ENCODE measurements at regions not wholly inside any gene's neighbourhood (a gene's known extent, or its start where the extent isn't known, plus 50 kb on each side); places are given as distances from the start of the nearest gene placed in this dataset.
A peak's percentile ranks its signal among the peaks of the same experiment; 100 is the strongest.

DNA sequence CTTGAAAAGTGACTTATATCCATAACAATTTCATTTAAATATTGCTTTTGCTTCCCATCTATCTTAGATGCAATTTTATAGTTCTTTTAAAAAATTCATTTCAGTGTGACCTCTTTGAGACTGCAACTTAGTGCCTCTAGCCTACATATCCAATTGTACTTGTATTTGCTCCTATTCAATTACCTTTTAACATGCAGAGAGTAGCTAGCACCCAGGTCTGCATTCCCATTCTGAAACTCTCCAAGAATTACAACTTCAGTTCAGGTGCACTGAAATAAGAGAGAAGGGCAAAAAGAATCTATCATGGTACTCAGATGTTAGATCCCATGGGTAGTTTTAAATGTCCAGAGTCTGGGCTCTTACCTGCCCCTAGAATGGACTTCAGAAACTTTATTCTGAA is 765.4 kb upstream of the SLC35B3 start:
- no peak for DNase-seq (ENCODE audit: low read depth)

- DNase-seq (ENCODE audit: low read depth), result no peak
These were observed 762.4 kb upstream of the SLC35B3 start for GRCh38 chr6:9197726-9198125.

DNA sequence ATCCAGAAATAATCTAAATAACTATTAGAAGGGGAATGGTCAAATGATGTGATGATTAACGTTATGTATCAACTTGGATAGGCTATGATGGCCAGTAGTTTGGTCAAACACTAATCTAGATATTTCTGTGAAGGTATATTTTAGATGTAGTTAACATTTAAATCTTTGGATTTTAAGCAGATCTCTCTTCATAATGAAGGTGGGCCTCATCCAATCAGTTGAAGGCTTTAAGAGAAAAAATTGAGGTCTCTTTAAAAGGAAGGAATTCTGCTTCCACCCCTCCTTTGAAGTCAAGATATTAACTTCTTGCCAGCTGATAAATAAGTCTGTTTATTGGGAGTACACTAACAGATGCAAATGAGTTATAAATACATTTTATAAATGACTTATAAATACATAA is 760.0 kb upstream of the SLC35B3 start:
- no peak for DNase-seq (ENCODE audit: low read depth)

- no peak for DNase-seq (ENCODE audit: low read depth)
These were observed 757.1 kb upstream of the SLC35B3 start for GRCh38 chr6:9192405-9192909.

- no peak for DNase-seq (ENCODE audit: low read depth)
These were observed 750.8 kb upstream of the SLC35B3 start for GRCh38 chr6:9186148-9186547.

- DNase-seq (ENCODE audit: low read depth), result no peak
These were observed 742.7 kb upstream of the SLC35B3 start for GRCh38 chr6:9178071-9178470.

GRCh38 chr6:9173229-9173628 is 737.9 kb upstream of the SLC35B3 start:
- DNase-seq (ENCODE audit: low read depth), result no peak

DNA sequence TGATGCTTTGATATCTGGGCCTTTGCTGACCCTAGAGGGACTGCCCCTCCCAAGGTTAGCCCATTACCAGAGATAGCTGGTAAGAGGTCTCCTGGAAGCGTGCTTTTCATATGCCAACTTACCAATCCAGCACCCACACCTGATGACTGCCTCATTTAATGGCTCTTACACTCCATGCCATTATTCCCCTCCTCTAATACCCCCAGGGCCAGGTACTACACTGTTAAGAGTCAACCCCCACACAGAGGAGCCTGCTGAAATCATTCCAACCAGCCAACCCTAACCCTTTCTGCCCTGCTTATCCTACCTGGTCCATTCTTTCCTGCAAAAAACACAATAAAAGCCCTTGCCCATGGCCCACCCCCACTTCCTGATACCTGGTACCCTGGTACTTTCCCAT is 736.8 kb upstream of the SLC35B3 start:
- no peak for DNase-seq (ENCODE audit: low read depth)

DNA sequence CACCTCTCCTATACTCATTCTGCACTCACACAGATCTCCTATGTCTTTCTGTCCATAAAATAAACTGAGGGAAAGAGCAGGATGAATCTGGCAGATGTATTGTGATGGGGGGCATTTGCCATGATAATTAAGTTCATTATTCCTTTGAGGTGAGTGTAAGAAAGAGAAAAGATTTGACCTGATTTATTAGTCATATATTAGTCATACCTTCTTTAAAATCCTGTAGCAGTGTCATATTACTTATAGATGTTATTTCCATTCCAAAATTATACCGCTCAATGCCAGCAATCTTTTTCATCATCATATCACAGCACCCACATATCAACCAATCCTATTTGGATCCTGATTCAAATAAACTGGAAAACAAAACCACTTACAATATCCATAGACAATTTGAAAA is 733.3 kb upstream of the SLC35B3 start:
- DNase-seq (ENCODE audit: low read depth), result no peak

- no peak for DNase-seq (ENCODE audit: low read depth)
These were observed 726.4 kb upstream of the SLC35B3 start for GRCh38 chr6:9161731-9162130.

DNA sequence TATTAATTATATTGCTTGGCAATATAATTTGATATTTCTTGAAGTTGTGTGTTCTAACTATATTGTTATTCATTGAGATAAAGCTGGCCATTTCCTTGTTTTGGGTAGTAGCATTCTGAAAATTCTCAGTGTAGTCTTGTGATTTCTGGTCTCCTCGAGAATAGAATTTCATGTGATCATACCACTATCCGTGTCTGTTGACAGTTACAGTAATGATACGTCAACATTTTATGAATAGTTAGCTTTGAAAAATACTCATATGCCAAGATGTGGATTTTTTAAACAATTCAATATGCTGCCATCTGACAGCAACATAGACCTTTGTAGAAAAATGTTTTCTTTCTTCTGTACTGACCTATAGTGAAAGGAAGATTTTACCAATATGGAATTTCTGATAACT is 723.7 kb upstream of the SLC35B3 start:
- DNase-seq (ENCODE audit: low read depth), result no peak

DNA sequence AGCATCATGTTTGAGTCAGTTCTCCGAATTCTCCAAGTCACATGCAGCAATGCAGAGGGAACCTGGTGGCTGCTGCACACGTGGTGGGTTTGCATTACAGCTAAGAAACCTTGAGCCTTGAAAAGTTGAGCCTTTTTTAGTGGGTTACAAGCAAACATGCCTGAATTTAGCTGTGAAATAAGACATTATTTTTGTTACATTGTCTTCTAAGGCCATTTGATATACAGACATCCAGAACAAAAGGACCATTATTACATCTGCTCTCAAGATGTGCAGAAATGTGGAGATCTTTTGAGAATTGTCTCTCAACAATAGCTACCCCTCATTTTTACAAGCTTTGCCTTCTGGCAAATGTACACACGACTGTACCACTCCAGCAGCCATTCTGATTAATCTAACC is 720.5 kb upstream of the SLC35B3 start:
- no peak for DNase-seq (ENCODE audit: low read depth)

GRCh38 chr6:9143140-9143539 is 707.8 kb upstream of the SLC35B3 start:
- no peak for DNase-seq (ENCODE audit: low read depth)

- DNase-seq (ENCODE audit: low read depth), result peak; percentile 24
These were observed 705.7 kb upstream of the SLC35B3 start for GRCh38 chr6:9140951-9141460.

DNA sequence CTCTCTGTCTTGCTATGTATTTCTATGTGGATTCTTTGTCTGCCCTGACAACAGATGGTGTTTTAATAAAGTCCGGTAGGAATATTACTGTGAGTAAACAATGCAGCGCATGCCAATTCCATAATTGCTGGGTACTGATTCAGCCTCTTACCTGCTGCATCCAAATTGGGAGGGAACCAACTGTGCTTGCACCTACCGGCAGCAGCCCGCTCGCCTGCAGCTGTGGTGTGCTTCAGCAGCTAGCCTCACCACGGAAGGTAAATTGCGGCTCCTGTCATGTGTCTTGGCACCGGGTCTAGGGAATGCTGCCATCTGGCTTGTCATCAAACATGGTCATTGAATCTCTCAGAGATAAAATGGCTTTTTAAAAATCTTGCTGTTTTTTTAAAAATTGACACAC is 704.8 kb upstream of the SLC35B3 start:
- peak; percentile 80 for DNase-seq (ENCODE audit: low read depth)

DNA sequence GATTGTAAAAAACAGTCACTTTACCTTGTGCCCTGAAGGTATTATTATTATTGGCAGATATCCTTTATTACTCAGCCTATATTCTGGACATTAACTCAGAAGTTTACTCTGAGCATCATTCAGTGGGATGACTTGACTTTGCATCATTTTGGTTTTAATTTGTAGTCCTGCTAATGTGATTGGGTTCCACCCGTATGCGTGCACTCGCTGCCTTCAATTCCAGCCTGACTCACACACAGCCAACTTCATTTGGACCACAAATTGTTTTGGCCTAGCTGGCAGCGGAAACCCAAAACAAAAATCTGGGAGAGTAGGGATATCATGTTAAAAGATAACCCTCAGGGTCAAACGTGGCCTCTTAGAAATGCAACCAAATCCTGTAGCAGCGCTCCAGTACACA is 704.4 kb upstream of the SLC35B3 start:
- DNase-seq (ENCODE audit: low read depth), result peak; percentile 94

DNA sequence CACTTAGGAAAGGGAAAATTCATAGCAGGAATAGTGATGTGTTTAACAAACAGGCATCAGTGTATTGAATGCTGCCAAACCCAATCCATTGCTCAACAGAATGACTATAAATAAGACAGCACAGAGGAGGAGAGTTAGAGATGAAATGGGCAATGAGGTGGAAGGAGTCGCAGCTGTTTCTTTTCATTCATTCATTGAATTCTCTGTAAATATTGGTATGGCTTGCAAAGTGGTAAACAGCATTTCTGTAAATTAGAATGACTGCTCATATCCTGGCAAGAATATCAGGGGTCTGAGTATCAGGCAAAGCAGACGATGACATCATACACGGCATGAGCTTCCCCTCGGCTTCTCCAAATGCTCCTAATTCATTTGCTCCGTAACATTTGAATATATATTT is 703.6 kb upstream of the SLC35B3 start:
- DNase-seq (ENCODE audit: low read depth), result peak; percentile 18

- DNase-seq (ENCODE audit: low read depth), result no peak
These were observed 700.9 kb upstream of the SLC35B3 start for GRCh38 chr6:9136141-9136822.

DNA sequence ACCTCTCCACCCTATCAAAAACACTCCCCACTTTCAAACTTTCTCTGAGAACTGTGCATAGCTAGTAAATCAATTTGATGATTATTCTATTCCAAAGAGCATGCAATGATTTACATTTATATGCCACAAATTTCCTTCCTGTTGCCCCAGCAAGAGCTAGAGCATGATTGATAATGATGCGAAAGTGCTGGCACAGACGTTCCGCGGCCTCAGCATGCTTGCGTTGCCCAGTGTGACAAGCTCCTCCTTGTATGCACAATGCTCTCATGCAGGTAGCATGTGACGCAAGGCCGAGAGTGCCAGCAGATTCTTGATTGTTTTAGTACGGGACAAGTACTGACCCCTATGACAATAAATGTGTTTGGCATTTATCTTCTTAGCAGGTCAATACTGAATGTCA is 696.3 kb upstream of the SLC35B3 start:
- DNase-seq (ENCODE audit: low read depth), result peak; percentile 17

GRCh38 chr6:9131201-9131600 is 695.9 kb upstream of the SLC35B3 start:
- DNase-seq (ENCODE audit: low read depth), result no peak

DNA sequence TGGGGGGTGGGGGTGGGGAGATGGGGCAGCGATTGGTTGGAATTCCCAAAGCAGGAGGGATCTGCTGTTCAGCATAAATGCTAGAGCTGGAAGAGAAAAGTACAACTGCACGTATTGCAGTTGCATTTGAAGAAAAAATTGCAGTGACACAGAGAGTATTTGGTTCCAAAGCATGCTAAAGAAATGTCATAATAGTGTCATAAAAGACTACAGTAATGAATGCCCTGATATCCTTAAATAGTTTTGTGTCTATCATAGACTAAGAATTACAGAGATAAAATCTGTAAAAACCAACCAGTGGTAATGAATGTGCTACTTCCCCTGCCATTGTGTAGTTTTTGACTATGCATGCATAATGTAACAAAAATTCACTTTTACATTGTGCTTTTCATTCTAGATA is 693.6 kb upstream of the SLC35B3 start:
- DNase-seq (ENCODE audit: low read depth), result no peak

DNA sequence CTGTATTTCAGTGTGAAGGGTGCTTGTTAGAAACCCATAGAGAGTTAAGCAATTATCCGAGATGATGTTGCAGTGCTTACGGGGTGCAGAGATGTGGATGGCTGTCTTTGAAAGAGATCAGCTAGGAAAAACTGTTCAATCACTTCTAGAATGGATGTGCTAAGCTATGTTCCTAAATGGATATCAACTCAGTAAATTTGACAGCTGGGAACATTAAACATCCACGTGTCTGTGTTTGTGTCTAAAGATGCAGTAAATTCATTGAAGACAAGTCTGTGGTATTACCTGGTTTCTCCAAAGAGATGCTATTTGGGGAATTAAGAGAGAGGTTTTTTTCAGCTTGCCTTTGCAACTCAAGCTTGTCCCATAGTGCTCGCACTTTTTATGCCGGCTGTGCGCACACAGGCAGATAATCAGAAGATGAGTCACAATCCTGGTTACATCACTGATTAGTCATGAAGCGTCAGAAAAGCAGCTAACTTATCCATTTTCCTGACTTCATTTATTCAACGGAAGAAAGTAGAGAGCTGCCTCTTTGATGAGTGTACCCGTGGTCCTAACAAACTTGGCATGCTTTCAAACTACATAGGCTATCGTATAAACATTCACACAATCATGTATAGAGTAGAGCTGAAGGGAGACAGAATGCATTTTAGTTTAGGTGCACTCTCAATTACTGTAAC is 691.7 kb upstream of the SLC35B3 start:
- DNase-seq (ENCODE audit: low read depth), result peak; percentile 84

DNA sequence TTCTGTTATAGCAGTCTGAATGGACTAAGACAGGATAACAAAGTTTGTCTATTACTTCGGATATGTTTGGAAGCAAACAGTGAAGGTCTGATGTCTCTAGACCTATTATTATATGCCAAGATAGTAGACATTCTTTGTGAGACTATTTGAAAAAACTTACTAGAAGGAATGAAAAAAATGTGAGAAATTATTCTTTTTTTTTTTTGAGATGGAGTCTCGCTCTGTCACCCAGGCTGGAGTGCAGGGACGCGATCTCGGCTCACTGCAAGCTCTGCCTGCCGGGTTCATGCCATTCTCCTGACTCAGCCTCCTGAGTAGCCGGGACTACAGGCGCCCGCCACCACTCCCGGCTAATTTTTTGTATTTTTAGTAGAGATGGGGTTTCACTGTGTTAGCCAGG is 690.7 kb upstream of the SLC35B3 start:
- DNase-seq (ENCODE audit: low read depth), result peak; percentile 30

All from Daoy (cell line).